ENCODE measurements at regions not wholly inside any gene's neighbourhood (a gene's known extent, or its start where the extent isn't known, plus 50 kb on each side); places are given as distances from the start of the nearest gene placed in this dataset.

DNA sequence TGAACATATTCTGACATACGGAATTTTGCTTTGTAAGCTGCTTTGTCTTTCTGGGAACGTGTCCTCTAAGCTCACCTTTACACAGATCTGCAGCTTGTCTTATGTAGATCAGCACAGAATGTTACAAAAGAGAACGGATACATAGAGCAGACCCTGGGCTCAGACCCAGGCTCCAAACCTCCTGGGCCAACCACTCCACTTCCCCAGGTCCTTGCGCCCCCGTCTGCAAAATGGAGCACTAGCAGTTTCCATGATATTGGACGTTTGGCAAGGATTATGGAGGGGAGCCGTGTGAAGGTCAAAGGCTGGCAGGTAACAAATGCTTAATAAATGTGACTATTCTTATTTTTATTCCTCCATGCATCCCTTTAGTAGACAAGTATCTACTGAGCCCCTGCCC is 358.4 kb downstream of the CTTN start:
- Histone ChIP-seq H3K36me3 (ENCODE audit: control insufficient read depth in 1 of 2, insufficient read depth in 2 of 2, low read length in 2 of 2) (no peaks in the 10 kb centered on the region), H3K9ac (ENCODE audit: low read length) (no peak overlapping the region), H3K79me2 (ENCODE audit: insufficient read depth, low read length) (no peaks in the 10 kb centered on the region), H4K20me1 (ENCODE audit: insufficient read depth) (no peaks in the 10 kb centered on the region), H3K27ac (ENCODE audit: low read depth, low read length) (no peak overlapping the region), H3K4me3 (replicated peaks in 1 of 2; ENCODE audit: low read depth in 1 of 2, low read length in 2 of 2) (no peak overlapping the region), H3K27me3 (ENCODE audit: insufficient read depth, low read length) (no peaks in the 10 kb centered on the region), H3K4me2 (ENCODE audit: low read length) (no peak overlapping the region), H2AFZ (ENCODE audit: low read depth, low read length, poor library complexity, severe bottlenecking) (no peak overlapping the region), H3K9me2 (ENCODE audit: insufficient read depth) (no peaks in the 10 kb centered on the region), H3K9me3 (ENCODE audit: control insufficient read depth in 1 of 2, insufficient read depth in 1 of 2, low read depth in 1 of 2, low read length in 2 of 2) (0 out of 4 replicates have a peak, but pooled peaks cover 0 to 3% of the 10 kb centered on the region in 2 experiments), H3K4me1 (ENCODE audit: control insufficient read depth in 1 of 2, insufficient read depth in 2 of 2, low read length in 2 of 2) (peaks cover 0 to 4% of the 10 kb centered on the region in 2 experiments; a peak in 1 of 4 replicates)
- TF ChIP-seq RAD21 (IDR thresholded peaks at IDR 0.05; ENCODE audit: low read depth) = no peak
- ChIA-PET CTCF (interaction anchor here (1.3 to 1.7 kb wide), 3 partner anchors 253 to 289 kb away, joined by 5 to 12 read pairs (median 8); no protein-coding TSS in a partner anchor), POLR2A (no interaction called here), RAD21 (ENCODE audit: low non-redundant PET in 1 of 2, low total read pairs in 2 of 2, uncharacterized antibody in 2 of 2, unreplicated experiment in 2 of 2) (no interaction called here)
- BruUV-seq (replicated peaks) = no TSS peak
- no peak for ATAC-seq
- intact Hi-C loops (cut with micrococcal nuclease) = loop anchor here (10.0 kb wide), 1 partner anchor 192 kb away; no protein-coding TSS in a partner anchor
- DNase-seq (ENCODE audit: low read depth, low spot score) = no peak

DNA sequence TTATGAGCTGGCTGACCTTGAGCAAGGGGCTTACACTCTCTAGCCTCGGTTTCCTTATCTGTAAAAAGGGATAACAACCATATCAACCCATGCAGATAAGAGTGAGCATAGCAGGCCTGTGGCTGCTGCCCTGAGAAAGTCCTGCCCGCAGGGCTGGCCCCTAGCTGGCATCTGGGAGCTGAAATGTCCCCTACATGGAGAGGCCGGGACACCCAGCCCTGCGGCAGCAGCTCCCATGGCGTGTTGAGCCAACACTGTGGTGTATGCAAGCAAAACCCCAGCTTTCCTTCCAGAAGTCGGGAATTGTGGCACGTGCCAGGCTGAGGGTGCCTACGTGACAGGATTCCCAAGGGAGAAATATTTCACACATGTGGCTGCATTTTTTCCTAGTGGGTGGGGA is 358.9 kb downstream of the CTTN start:
- RAD21 ChIA-PET (ENCODE audit: low non-redundant PET in 1 of 2, low total read pairs in 2 of 2, uncharacterized antibody in 2 of 2, unreplicated experiment in 2 of 2) = no interaction called here
- ATAC-seq = no peak
- TF ChIP-seq SRF (IDR thresholded peaks at IDR 0.05; ENCODE audit: low read depth) = no peak
- TF ChIP-seq ELF1 (IDR thresholded peaks at IDR 0.05; ENCODE audit: borderline replicate concordance, low read depth) = no peak
- no peak for TF ChIP-seq POLR2A (IDR thresholded peaks at IDR 0.05; ENCODE audit: borderline replicate concordance, extremely low read depth, insufficient read depth, insufficient read length)
- no peak for TF ChIP-seq ZNF274 (IDR thresholded peaks at IDR 0.05; ENCODE audit: low read depth, low read length)
- no peak for TF ChIP-seq CBX3 (IDR thresholded peaks at IDR 0.05; ENCODE audit: low read depth)
- no peak for TF ChIP-seq EGR1 (IDR thresholded peaks at IDR 0.05; ENCODE audit: low read depth)
- no peak for TF ChIP-seq SP1 (IDR thresholded peaks at IDR 0.05; ENCODE audit: low read depth)
- TF ChIP-seq SIN3A (IDR thresholded peaks at IDR 0.05; ENCODE audit: low read depth) = no peak
- no peak for TF ChIP-seq FOSL1 (IDR thresholded peaks at IDR 0.05; ENCODE audit: low read depth)
- TF ChIP-seq ZFX (IDR thresholded peaks at IDR 0.05) = no peak
- no peak for TF ChIP-seq RAD21 (IDR thresholded peaks at IDR 0.05; ENCODE audit: low read depth)
- no peak for TF ChIP-seq EZH2phosphoT487 (IDR thresholded peaks at IDR 0.05; ENCODE audit: borderline replicate concordance)
- no peak for TF ChIP-seq YY1 (IDR thresholded peaks at IDR 0.05; ENCODE audit: extremely low read depth, insufficient replicate concordance, low read depth, low read length)
- TF ChIP-seq, protein P1, sequence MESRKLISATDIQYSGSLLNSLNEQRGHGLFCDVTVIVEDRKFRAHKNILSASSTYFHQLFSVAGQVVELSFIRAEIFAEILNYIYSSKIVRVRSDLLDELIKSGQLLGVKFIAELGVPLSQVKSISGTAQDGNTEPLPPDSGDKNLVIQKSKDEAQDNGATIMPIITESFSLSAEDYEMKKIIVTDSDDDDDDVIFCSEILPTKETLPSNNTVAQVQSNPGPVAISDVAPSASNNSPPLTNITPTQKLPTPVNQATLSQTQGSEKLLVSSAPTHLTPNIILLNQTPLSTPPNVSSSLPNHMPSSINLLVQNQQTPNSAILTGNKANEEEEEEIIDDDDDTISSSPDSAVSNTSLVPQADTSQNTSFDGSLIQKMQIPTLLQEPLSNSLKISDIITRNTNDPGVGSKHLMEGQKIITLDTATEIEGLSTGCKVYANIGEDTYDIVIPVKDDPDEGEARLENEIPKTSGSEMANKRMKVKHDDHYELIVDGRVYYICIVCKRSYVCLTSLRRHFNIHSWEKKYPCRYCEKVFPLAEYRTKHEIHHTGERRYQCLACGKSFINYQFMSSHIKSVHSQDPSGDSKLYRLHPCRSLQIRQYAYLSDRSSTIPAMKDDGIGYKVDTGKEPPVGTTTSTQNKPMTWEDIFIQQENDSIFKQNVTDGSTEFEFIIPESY (IDR thresholded peaks at IDR 0.05; ENCODE audit: extremely low read depth, insufficient replicate concordance, low read length) = no peak
- TF ChIP-seq, protein P2, sequence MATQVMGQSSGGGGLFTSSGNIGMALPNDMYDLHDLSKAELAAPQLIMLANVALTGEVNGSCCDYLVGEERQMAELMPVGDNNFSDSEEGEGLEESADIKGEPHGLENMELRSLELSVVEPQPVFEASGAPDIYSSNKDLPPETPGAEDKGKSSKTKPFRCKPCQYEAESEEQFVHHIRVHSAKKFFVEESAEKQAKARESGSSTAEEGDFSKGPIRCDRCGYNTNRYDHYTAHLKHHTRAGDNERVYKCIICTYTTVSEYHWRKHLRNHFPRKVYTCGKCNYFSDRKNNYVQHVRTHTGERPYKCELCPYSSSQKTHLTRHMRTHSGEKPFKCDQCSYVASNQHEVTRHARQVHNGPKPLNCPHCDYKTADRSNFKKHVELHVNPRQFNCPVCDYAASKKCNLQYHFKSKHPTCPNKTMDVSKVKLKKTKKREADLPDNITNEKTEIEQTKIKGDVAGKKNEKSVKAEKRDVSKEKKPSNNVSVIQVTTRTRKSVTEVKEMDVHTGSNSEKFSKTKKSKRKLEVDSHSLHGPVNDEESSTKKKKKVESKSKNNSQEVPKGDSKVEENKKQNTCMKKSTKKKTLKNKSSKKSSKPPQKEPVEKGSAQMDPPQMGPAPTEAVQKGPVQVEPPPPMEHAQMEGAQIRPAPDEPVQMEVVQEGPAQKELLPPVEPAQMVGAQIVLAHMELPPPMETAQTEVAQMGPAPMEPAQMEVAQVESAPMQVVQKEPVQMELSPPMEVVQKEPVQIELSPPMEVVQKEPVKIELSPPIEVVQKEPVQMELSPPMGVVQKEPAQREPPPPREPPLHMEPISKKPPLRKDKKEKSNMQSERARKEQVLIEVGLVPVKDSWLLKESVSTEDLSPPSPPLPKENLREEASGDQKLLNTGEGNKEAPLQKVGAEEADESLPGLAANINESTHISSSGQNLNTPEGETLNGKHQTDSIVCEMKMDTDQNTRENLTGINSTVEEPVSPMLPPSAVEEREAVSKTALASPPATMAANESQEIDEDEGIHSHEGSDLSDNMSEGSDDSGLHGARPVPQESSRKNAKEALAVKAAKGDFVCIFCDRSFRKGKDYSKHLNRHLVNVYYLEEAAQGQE (IDR thresholded peaks at IDR 0.05; ENCODE audit: low read depth) = no peak
- TF ChIP-seq JUND (IDR thresholded peaks at IDR 0.05) = no peak
- TF ChIP-seq POLR2AphosphoS5 (IDR thresholded peaks at IDR 0.05; ENCODE audit: low read depth, low read length) = no peak

More for the DNA sequence above, 358.9 kb downstream of the CTTN start:
- intact Hi-C loops (cut with micrococcal nuclease) = loop anchor here (10.0 kb wide), 1 partner anchor 192 kb away; no protein-coding TSS in a partner anchor
- Histone ChIP-seq H4K20me1 (ENCODE audit: insufficient read depth) (no peaks in the 10 kb centered on the region), H3K9ac (ENCODE audit: low read length) (no peak overlapping the region), H3K27ac (ENCODE audit: low read depth, low read length) (no peak overlapping the region), H3K9me2 (ENCODE audit: insufficient read depth) (no peaks in the 10 kb centered on the region), H3K36me3 (ENCODE audit: control insufficient read depth in 1 of 2, insufficient read depth in 2 of 2, low read length in 2 of 2) (no peaks in the 10 kb centered on the region), H2AFZ (ENCODE audit: low read depth, low read length, poor library complexity, severe bottlenecking) (no peak overlapping the region), H3K9me3 (ENCODE audit: control insufficient read depth in 1 of 2, insufficient read depth in 1 of 2, low read depth in 1 of 2, low read length in 2 of 2) (no peaks in the 10 kb centered on the region), H3K79me2 (ENCODE audit: insufficient read depth, low read length) (no peaks in the 10 kb centered on the region), H3K4me3 (replicated peaks in 1 of 2; ENCODE audit: low read depth in 1 of 2, low read length in 2 of 2) (no peak overlapping the region), H3K4me2 (ENCODE audit: low read length) (no peak overlapping the region), H3K27me3 (ENCODE audit: insufficient read depth, low read length) (no peaks in the 10 kb centered on the region), H3K4me1 (ENCODE audit: control insufficient read depth in 1 of 2, insufficient read depth in 2 of 2, low read length in 2 of 2) (peaks cover 0 to 4% of the 10 kb centered on the region in 2 experiments; a peak in 1 of 4 replicates)
- no TSS peak for BruUV-seq (replicated peaks)
- CTCF ChIA-PET = interaction anchor here (1.3 kb wide), 1 partner anchor 286 kb away, joined by 5 read pairs; no protein-coding TSS in a partner anchor
- DNase-seq (ENCODE audit: low read depth, low spot score) = no peak
- POLR2A ChIA-PET = no interaction called here
